GM19372 (cell line): ENCODE measurements at regions not wholly inside any gene's neighbourhood (a gene's known extent, or its start where the extent isn't known, plus 50 kb on each side); places are given as distances from the start of the nearest gene placed in this dataset.

ENCODE experiments used
- ATAC-seq: cut with Tn5 transposase; IDR thresholded peaks from one replicate; pipeline ENCODE4 v1.9.1; 2021; ENCODE audit warnings: mild to moderate bottlenecking, low read depth, moderate library complexity; ENCODE audit not compliant: unreplicated experiment

- ATAC-seq, result no peak
Observed at GRCh38 chr7:46658281-46658680, 737.2 kb upstream of the IGFBP3 start.

- ATAC-seq, result no peak
Observed at GRCh38 chr7:46654546-46655443, 733.7 kb upstream of the IGFBP3 start.

GRCh38 chr7:46653848-46654247 lies 732.8 kb upstream of the IGFBP3 start:
- ATAC-seq, result no peak

- ATAC-seq, result no peak
Observed at GRCh38 chr7:46652317-46652716, 731.2 kb upstream of the IGFBP3 start.

- no peak for ATAC-seq
Observed at GRCh38 chr7:46651561-46652088, 730.6 kb upstream of the IGFBP3 start.

GRCh38 chr7:46651070-46651469 lies 730.0 kb upstream of the IGFBP3 start:
- no peak for ATAC-seq

GRCh38 chr7:46649876-46650275 lies 728.8 kb upstream of the IGFBP3 start:
- ATAC-seq, result no peak

GRCh38 chr7:46637793-46638735 lies 717.0 kb upstream of the IGFBP3 start:
- no peak for ATAC-seq

- no peak for ATAC-seq
Observed at GRCh38 chr7:46636022-46636421, 715.0 kb upstream of the IGFBP3 start.

GRCh38 chr7:46633630-46634240 lies 712.7 kb upstream of the IGFBP3 start:
- ATAC-seq, result no peak

- no peak for ATAC-seq
Observed at GRCh38 chr7:46633200-46633599, 712.1 kb upstream of the IGFBP3 start.

GRCh38 chr7:46630031-46630430 lies 709.0 kb upstream of the IGFBP3 start:
- ATAC-seq, result no peak

- ATAC-seq, result no peak
Observed at GRCh38 chr7:46628389-46628788, 707.3 kb upstream of the IGFBP3 start.

GRCh38 chr7:46626691-46627310 lies 705.7 kb upstream of the IGFBP3 start:
- ATAC-seq, result no peak

GRCh38 chr7:46626261-46626660 lies 705.2 kb upstream of the IGFBP3 start:
- no peak for ATAC-seq

- no peak for ATAC-seq
Observed at GRCh38 chr7:46625032-46625431, 704.0 kb upstream of the IGFBP3 start.

- no peak for ATAC-seq
Observed at GRCh38 chr7:46622251-46622650, 701.2 kb upstream of the IGFBP3 start.

- no peak for ATAC-seq
Observed at GRCh38 chr7:46619723-46620310, 698.7 kb upstream of the IGFBP3 start.

- no peak for ATAC-seq
Observed at GRCh38 chr7:46616636-46617035, 695.6 kb upstream of the IGFBP3 start.

GRCh38 chr7:46613551-46613950 lies 692.5 kb upstream of the IGFBP3 start:
- no peak for ATAC-seq
